AG10803 (cell line): ENCODE measurements at regions not wholly inside any gene's neighbourhood (a gene's known extent, or its start where the extent isn't known, plus 50 kb on each side); places are given as distances from the start of the nearest gene placed in this dataset.

Experiments
- DNase-seq: peaks from one replicate; pipeline ENCODE4 v3.0.0; 2010; ENCODE audit warnings: low read depth
- H3K4me3 ChIP-seq: 2 replicates; pipeline ENCODE4 v1.5.1; 2011; ENCODE audit warnings: mild to moderate bottlenecking, low read length, control low read depth
- CTCF ChIP-seq: conservative IDR thresholded peaks from 2 replicates; pipeline ENCODE4 v1.5.1; 2011; ENCODE audit warnings: mild to moderate bottlenecking, low read length, control low read depth, inconsistent platforms

- no peak for TF ChIP-seq CTCF
- H3K4me3 ChIP-seq: no peak overlapping the region
- no peak for DNase-seq
These were observed 141.4 kb upstream of the KCNJ6 start for GRCh38 chr21:38057626-38058025.

- DNase-seq: no peak
- H3K4me3 ChIP-seq: no peak overlapping the region
- TF ChIP-seq CTCF: no peak
These were observed 144.3 kb upstream of the KCNJ6 start for GRCh38 chr21:38060533-38060932.

- DNase-seq: peak; percentile 34
- no peak overlapping the region for H3K4me3 ChIP-seq
- no peak for TF ChIP-seq CTCF
These were observed 151.0 kb upstream of the KCNJ6 start for GRCh38 chr21:38067086-38067739.

- DNase-seq: no peak
- no peak overlapping the region for H3K4me3 ChIP-seq
- TF ChIP-seq CTCF: no peak
These were observed 156.2 kb upstream of the KCNJ6 start for GRCh38 chr21:38072489-38072888.

GRCh38 chr21:38075833-38076587 lies 159.8 kb upstream of the KCNJ6 start:
- H3K4me3 ChIP-seq: no peak overlapping the region
- TF ChIP-seq CTCF: no peak
- DNase-seq: no peak

GRCh38 chr21:38077569-38077968 lies 161.3 kb upstream of the KCNJ6 start:
- no peak for TF ChIP-seq CTCF
- DNase-seq: no peak
- no peak overlapping the region for H3K4me3 ChIP-seq

GRCh38 chr21:38080888-38081287 lies 164.6 kb upstream of the KCNJ6 start:
- H3K4me3 ChIP-seq: no peak overlapping the region
- no peak for DNase-seq
- TF ChIP-seq CTCF: no peak
